HG03175 (cell line): ENCODE measurements at regions not wholly inside any gene's neighbourhood (a gene's known extent, or its start where the extent isn't known, plus 50 kb on each side); places are given as distances from the start of the nearest gene placed in this dataset.

Experiments
- ATAC-seq: cut with Tn5 transposase; IDR thresholded peaks from one replicate; pipeline ENCODE4 v1.9.1; 2021; ENCODE audit warnings: mild to moderate bottlenecking, moderate library complexity; ENCODE audit not compliant: unreplicated experiment

DNA sequence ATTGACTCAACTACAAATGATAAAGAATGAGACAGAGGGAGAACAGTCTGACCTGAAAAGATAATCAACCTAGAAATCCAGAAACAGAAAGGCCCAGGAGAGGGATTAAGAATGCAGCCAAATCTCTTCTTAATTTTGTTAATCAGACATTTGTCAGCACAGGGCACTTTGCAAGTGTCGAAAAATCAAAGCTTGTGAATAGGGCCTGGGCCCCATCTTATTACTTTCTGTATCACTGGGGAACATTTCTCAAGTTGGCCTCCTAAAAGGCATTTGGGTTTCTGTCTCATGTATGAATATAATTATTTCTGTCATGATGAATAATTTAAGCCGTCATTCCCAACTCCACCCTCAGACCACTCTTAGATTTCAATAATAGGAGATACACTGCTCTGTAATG, 308.4 kb upstream of the PRKCQ start:
- no peak for ATAC-seq

DNA sequence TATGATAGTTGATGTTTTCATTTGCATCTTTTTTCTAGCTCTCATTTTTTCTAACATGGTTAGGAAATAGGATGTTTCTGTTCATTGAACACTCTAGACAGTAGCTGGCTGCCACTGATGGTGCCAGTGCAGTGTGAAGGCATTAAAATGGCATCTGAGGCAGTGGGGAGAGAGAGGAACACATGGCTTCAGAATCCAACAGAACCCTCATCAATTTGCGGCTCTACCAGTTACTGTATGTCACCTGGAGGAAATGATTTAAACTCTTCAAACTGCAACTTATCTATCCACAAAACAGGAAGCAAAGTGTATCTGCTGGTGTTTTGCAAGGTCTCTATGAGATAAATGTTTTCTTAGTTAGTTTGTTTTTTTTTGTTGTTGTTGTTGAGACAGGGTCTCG, 305.2 kb upstream of the PRKCQ start:
- no peak for ATAC-seq

DNA sequence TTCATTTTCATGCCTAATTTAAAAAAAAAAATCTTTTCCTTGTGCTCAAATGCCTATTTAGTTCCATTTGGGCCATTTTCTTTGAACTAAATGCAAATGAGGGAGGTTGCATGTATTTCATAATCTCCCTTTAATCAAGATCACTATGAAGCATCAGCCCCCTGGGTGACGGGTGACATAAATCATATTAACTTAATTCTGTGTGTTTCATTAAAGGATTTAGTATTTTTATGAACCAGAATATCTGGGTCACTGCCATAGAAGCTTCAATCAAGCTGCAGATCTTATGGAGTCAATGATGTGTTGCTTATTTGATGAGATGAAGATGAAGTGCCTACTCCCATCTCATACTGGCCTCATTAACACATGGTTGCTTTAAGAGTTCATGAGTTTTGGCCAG, 301.9 kb upstream of the PRKCQ start:
- ATAC-seq, result no peak

DNA sequence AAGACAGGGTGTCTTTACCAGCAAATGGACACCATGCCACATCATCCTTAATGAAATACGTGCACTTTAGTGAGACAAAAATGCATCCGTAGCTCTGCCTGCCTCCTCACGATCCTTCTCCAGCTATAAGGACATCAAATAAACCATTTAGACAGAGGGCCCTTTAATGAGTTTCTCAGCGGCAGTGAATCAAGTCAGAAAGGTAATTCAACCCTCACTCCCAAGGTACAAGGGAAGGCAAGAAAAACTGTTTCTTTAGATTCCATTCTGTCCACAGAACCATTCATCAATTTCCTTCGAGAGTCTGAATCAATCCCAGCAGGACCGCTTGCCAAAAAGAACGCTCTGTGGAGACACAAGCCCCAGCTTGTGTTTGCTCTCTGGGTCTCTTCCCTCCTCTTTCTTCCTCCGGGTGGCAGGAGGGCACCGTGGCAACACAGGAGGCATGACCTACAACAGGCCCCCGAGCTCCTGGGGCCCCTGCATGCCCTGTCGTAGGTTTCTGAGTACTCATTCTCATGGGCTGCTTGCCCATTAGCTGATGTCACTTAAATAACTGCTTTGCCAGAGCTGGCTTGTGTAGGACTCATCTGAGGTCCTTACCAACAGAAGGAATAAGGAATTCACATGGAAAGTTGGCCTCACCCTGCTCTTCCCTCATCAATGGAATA, 297.8 kb upstream of the PRKCQ start:
- ATAC-seq, result no peak

DNA sequence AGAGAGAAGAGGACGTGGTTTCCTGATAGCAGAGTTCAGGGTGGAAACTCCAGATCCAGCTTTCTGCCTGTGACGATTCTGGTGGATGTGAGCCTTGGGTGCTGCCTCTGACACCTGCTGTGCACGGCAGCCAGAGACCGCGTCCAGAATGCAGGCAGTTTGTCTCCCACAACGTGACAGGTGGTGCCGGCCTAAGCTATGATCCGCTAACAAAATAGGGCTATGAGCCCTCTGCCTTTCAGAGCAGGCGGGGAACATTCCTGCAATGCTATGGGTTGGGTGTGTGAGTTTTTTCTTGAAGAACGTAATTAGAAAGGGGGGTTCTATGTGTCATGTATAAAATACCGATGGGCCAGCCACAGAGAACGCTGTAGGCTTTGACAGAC, 297.3 kb upstream of the PRKCQ start:
- ATAC-seq, result no peak

DNA sequence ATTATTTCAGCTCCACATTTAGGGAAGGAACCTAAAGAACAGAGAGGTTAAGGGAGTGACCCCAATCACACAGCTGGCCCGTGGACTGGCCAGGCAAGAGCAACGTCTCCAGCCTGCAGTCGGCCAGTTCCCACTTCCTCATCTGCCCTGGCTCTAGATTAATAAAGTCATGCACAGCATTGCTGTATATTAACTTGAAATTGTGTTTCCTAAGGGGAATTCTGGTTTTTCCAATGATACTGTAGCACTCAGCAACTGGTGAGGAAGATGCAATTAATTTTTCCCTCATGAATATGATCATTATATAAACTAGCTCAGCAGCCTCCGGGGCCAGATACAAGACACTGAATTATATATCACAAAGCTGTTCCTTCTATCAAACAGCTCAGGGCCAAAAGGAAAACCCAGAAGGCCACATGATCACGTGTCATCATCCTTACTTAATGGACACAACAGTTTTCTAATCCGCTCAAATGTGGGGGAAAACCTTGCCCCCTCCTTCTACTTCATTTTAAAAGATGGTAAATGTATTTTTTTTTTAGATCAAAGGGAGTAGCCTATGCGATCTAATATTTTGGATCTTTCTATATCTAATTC, 295.3 kb upstream of the PRKCQ start:
- no peak for ATAC-seq

DNA sequence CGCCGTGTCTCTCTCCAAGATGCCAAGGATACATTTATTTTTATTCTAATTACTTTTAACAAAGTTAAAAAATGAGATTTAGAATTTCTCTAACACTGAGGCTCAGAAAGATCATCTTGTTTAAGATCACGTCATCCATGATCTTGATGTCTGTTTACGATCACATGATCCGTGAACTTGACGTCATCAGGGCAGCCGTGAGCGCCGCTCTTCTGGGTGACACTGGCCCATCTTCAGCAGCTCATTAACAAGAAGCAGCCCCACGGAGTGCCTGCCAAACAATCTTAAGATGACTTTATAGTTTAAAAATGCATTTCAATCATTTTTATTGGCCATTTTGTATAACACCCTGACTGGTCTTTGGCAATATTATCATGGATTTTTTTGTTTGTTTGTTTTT, 291.1 kb upstream of the PRKCQ start:
- ATAC-seq, result no peak

DNA sequence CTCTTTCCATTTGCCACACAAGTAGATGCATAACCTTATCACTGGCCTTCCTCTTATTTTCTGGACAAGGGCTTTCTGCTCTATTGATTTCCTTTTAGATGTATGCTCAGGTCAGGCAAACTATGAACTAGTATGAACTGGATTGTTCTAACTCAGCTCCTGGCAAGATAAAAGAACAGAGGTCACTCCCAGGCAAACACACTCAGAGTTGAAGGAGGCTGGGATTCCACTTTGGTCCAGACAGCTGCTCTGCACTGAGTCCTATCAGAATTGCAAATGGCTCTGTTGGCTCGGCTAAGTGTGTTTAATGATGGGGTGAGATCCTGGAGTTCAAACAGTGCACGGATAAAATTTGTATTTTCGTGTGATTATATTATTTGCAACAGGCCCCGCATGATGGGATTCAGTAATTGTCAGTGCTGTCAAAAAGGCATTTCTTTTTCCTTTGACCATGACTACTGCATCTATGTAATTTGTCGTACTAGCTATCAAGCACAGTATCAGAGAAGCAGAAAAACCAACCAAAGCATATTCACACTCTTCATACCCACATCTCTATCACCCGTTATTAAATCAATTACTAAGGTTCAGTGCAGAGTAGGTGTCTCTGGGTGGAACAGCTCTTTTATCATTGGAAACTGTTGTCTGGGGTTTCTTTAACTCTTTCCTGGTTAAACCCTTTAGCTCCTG, 288.1 kb upstream of the PRKCQ start:
- ATAC-seq, result no peak

DNA sequence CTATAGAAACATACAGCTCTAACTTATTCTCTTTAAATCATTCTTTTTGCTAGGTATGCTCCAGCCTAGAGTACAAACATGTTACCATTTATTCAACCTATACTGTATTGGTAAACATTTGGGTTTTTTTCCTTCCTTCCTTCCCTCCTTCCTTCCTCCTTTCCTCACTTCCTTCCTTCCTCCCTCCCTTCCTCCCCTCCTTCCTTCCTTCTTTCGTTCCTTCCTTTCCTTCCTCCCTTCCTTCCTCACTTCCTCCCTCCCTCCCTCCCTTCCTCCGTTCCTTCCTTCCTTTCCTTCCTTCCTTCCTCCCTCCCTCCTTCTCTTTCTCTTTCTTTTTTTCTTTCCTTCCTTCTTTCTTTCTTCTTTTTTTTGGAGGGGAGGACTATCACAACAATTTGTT, 286.7 kb upstream of the PRKCQ start:
- no peak for ATAC-seq

DNA sequence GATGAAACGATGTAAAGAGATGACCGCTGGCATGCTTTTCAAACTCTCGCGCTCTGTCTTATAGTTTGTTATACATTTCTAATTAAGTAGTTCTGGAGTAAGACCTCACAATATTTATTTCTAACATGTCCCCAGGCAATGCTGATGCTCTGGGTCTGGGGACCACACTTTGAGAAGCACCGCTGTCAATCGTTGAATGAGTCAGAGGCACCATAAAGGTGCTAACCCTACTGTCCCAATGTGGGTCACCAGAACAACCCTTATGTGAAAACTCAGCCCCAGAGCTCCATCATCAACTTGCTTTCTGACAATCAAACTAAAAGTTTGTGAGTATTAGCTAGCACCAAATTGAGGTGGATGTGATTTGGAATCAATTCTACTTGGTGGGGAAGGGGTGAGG, 284.1 kb upstream of the PRKCQ start:
- ATAC-seq, result no peak

DNA sequence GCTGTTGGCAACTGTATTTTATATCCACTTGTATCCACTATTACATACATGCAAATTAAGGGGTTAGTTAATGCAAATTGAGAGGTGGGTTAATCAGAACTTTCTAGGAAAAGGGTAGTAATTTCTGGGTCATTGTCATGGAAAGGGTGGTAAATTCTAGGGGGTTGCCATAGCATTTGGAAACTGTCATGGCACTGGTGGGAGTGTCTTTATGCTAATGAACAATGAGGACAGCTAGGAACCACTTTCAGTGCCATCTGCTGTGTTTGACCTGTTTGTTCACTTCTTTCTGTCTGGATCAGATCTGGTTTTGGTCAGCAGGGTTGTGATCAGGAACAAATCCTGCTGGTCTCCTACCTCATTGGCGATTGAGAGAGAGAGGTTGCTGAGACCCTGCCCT, 283.3 kb upstream of the PRKCQ start:
- no peak for ATAC-seq

DNA sequence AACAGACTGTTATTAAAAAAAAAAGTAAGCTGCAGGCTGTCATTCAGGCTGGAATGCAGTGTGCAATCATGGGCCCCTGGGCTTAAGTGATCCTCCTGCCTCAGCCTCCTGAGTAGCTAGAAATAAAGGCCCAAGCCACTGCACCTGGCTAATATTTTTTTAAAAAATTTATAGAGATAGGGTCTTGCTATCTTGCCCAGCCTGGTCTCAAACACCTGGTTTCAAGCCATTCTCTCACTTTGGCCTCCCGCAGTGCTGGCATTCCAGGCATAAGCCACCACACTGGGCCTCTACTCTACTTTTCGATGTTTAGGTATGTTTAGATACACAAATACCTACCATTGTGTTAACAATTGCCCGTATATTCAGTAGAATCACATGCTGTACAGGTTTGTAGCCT, 270.4 kb upstream of the PRKCQ start:
- no peak for ATAC-seq

DNA sequence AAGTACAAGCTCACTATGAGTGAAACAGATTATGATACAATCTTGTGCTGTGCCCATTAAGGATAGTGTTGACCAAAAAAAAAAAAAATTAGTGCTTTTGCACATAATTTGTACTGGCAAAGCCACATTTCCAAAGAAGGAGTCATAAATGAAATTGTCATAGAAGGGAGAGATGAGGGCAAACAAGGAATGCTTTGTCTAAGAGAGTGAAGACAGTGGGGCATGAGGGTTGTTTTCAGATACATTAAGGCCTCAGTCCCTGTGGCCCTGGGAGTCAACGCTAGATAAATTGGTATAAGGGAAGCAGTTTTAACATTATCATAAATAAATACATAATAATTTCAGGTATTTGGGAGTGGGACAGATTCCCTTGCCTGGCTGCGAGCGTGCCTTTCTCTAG, 267.5 kb upstream of the PRKCQ start:
- ATAC-seq, result no peak

DNA sequence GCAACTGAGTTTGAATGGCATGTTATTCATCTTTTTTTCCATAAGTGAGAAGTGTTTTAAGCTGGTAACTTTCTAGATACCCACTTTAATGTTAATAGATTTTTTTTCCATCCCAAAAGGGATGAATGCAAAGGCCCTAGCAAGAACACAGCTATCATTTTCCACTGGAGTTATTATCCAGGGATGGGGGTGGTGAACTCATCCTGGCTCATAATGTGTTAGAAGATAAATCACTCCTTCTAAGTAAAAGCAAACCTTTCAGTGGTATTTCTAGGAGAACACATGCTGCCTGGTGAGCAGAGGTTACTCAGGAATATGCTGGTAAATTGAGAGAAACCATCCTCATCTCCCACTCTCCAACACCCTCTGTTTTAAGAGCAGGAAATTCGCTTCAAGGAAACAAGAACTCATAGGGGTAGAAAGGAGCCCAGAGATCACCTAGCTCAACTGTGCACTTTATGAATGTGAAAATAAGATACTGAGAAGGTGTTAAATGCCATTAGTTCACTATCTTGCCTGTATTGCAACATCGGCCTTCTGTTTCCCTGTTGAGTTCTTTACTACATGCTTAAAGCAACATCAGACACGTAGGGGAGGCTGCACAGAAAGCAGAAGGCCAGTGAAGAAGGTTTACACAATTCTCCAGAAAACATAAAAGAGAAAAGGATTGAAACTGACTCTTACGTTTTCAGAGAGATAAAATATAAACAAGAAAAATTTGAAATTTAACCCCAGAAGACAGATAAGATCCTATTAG, 264.0 kb upstream of the PRKCQ start:
- ATAC-seq, result no peak

DNA sequence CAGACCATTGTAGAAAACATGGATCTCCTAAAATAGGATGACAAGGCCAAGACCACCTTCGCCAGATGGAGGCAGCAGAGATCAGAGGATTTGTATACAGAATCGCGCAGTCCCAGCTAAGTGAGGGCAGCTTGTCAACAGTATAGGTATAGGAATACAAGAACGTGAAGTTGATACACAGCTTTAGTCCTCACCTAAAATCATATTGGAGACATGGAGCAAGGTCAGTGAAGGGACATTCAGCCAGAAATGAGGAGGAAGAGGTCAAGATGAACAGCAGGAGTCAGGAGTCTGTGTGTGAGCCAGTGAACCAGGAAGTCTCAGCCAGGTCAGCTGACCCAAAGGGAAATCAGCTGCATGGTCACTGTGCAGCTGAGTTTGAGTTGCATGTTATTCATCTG, 263.4 kb upstream of the PRKCQ start:
- ATAC-seq, result no peak

DNA sequence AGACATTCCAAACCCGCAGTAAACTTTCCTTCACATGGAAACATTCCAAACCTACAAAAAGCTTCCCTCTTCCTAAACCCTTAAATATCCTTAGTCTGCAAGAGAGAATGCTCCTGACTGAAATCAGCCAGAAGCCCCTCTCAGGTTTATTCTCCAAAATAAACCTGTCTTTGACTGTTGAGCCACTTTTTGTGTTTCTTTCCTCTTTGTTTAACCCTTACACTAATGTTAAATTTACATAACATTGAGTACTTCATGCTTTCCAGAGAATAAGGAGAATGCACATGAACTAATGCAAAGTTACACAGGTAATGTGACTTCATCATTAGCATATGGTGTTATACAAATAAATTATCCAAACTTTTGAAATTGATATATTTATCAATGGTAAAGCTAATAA, 262.6 kb upstream of the PRKCQ start:
- ATAC-seq, result no peak

DNA sequence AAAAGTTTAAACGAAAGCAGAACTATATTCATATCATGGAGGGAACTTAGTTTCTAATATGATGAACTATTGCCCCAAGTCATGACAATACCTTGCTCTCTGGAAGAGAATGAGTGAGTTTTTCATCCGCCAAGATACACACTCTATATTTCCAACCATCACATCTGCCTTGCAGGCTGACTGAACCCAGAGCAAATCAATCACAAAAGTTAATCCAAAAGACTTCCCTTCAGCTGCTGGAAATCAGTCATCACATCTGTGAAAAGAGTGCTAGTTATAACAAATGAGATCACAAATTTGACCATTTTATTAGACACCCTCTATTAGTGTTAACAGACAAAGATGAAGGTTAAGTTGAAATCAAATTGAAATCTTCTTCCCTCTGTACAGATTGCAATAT, 261.7 kb upstream of the PRKCQ start:
- no peak for ATAC-seq

DNA sequence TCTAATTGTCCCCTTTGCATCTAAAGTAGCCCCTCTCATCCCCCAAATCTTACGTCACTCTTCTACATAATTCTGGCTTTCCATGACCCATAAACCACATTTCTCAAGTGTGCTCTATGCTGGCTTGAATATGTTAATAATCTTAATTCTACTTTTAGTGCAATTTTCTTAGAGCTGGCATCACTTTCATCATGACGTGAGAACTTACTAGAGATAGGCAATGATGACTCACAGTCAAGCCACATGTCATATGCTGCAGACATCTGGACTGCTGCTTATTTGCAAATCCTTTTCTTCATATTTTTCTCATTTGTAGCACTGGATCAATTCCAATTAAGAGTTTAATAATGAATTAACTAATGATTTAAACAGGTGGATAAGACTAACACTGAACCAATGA, 260.7 kb upstream of the PRKCQ start:
- ATAC-seq, result no peak

DNA sequence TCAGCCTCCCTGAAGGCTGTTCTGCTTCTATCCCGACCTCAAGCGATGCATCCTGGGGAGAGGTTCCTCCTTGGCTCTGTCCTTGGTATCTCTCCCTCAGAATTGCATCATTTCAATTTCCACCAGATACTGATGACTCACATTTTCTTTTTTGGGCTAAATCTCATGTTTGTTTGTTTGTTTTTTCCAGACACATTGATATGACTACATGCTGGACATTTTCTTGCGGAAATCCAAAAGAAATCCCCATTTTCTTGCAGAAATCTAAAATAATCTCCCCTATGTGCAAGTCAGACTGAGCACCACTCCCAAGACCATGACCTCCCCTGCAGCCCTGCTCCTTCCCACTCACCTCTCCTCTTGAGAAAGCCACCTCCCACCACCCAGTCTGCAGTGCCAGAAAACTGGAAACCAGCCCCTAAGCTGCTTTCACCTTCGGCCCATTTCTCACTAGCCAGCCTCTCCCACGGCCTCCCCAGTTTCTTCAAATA, 260.2 kb upstream of the PRKCQ start:
- no peak for ATAC-seq

DNA sequence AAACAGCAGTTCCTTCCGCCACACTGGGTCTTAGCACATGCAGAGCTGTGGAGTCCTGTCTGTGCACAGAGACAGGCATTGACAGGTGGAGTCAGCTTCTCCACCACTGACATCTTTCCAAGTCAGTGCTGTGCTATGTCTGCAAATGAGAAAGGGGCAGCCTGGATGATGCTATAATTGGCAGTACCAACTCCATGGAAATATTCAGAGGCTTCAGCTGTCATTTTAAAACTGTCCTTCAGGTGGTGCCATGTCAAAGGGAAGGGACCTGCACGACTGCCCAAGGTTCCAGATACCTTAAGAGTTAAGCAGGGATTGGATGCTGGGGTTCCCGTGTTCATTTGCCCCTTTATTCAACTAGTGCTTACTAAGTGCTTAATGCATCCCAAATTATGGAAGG, 258.0 kb upstream of the PRKCQ start:
- no peak for ATAC-seq

DNA sequence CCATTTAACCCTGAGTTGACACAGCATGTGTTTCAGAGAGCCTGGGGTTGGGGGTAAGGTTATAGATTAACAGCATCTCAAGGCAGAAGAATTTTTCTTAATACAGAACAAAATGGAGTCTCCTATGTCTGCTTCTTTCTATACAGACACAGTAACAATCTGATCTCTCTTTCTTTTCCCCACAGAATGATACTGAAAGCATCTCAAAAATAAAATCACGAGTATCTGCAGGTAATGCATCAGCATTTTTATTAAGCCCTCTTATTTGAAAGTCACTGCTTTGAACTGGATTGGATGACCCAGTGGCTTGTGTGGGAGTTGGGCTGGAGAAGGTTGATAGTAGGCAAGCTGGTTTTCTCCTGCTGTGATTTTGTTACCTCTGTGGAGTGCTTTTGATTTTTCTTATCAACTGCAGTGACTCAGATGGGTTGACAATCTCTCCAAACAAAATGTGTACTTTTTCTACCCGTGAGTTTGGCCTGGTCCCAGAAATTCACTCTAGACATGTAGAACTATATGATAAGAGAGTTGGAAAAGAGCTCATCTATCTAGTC, 253.5 kb upstream of the PRKCQ start:
- ATAC-seq, result no peak
